ENCODE measurements at regions not wholly inside any gene's neighbourhood (a gene's known extent, or its start where the extent isn't known, plus 50 kb on each side); places are given as distances from the start of the nearest gene placed in this dataset.

- no peak for TF ChIP-seq CTCF (IDR thresholded peaks at IDR 0.05; ENCODE audit: low read length)
- no peak for TF ChIP-seq EZH2 (IDR thresholded peaks at IDR 0.05; ENCODE audit: borderline replicate concordance, low read length)
Measured at GRCh38 chr6:23754197-23754596, 371.8 kb upstream of the NRSN1 start.

Measured in OCI-LY1 (cell line).